Lower lobe of right lung (tissue), 2 donors: ENCODE measurements at regions not wholly inside any gene's neighbourhood (a gene's known extent, or its start where the extent isn't known, plus 50 kb on each side); places are given as distances from the start of the nearest gene placed in this dataset.
A peak's percentile ranks its signal among the peaks of the same experiment; 100 is the strongest.

Experiments used
- ATAC-seq, 2 donors: fragments of 200-7000 bp; cut with Tn5 transposase; one replicate each; pipeline ENCODE4 v1.9.1; 2020 to 2022; ENCODE audit warnings: mild to moderate bottlenecking in 2 of 2, moderate library complexity in 2 of 2
- DNase-seq: peaks from one replicate; pipeline ENCODE4 v3.0.0-alpha.2; 2020
- H3K27ac ChIP-seq: fragments of 200-600 bp; one replicate; pipeline ENCODE4 v1.8.0; 2022
- H3K27me3 ChIP-seq: fragments of 200-600 bp; one replicate; pipeline ENCODE4 v1.8.0; 2022; ENCODE audit warnings: low read depth
- H3K36me3 ChIP-seq: fragments of 200-600 bp; one replicate; pipeline ENCODE4 v1.8.0; 2022; ENCODE audit warnings: mild to moderate bottlenecking
- H3K4me1 ChIP-seq: fragments of 200-600 bp; one replicate; pipeline ENCODE4 v1.8.0; 2022
- H3K4me3 ChIP-seq: fragments of 200-600 bp; one replicate; pipeline ENCODE4 v1.8.0; 2022; ENCODE audit warnings: mild to moderate bottlenecking
- H3K9me3 ChIP-seq: fragments of 200-600 bp; one replicate; pipeline ENCODE4 v1.8.0; 2022
- intact Hi-C: fragments of 100-400 bp; cut with DNase I; formaldehyde crosslinking; loops from one replicate; pipeline ENCODE4 v1.11.0; 2022
- TF ChIP-seq, protein P1 (sequence below): fragments of 200-600 bp; IDR thresholded peaks from one replicate; pipeline ENCODE4 v1.8.0; 2022; ENCODE audit warnings: antibody characterized with exemption, mild to moderate bottlenecking
- donor health status: DM: no; HTN: yes; CAD: no; lungs with severe emphysema.

GRCh38 chr22:44632541-44633396 is 69.2 kb upstream of the PRR5 start:
- Histone ChIP-seq H3K27ac (no peak overlapping the region), H3K4me1 (no peaks in the 10 kb centered on the region), H3K9me3 (no peaks in the 10 kb centered on the region), H3K4me3 (no peak overlapping the region), H3K27me3 (no peaks in the 10 kb centered on the region), H3K36me3 (no peaks in the 10 kb centered on the region)
- ATAC-seq (peak in 1 of 2 donors; percentile 30), DNase-seq (no peak)
- TF ChIP-seq, protein P1, sequence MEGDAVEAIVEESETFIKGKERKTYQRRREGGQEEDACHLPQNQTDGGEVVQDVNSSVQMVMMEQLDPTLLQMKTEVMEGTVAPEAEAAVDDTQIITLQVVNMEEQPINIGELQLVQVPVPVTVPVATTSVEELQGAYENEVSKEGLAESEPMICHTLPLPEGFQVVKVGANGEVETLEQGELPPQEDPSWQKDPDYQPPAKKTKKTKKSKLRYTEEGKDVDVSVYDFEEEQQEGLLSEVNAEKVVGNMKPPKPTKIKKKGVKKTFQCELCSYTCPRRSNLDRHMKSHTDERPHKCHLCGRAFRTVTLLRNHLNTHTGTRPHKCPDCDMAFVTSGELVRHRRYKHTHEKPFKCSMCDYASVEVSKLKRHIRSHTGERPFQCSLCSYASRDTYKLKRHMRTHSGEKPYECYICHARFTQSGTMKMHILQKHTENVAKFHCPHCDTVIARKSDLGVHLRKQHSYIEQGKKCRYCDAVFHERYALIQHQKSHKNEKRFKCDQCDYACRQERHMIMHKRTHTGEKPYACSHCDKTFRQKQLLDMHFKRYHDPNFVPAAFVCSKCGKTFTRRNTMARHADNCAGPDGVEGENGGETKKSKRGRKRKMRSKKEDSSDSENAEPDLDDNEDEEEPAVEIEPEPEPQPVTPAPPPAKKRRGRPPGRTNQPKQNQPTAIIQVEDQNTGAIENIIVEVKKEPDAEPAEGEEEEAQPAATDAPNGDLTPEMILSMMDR, result no peak
- intact Hi-C loops, result no loop called here

DNA sequence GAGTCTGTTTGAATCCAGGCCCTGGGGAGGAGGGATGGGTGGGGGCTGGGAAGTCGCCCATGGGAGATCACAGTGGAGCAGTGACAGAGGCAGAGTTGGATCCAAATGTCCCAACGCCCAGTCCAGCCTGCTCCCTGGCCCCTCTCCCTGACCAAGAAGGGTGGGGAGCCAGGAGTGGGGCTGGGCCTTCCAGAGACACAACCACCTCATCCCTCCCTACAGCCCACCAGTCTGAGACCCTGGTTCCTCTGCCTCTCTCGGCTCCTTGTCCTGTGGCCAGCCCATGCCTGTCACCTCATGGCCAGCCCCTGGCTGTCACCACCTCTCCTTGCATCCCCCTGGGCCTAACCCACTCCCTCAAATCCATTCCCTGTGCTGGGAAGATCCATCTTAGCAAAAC is 71.2 kb upstream of the PRR5 start:
- ATAC-seq (no peak), DNase-seq (peak; percentile 22)
- TF ChIP-seq, protein P1, result no peak
- intact Hi-C loops, result no loop called here
- no peaks in the 10 kb centered on the region for H3K4me1 ChIP-seq
- H3K4me3 ChIP-seq, result no peak overlapping the region
- no peaks in the 10 kb centered on the region for H3K9me3 ChIP-seq
- H3K36me3 ChIP-seq, result no peaks in the 10 kb centered on the region
- no peak overlapping the region for H3K27ac ChIP-seq
- H3K27me3 ChIP-seq, result peaks cover 12% of the 10 kb centered on the region

- peak; percentile 38 for DNase-seq
- H3K4me1 ChIP-seq, result no peaks in the 10 kb centered on the region
- no peak overlapping the region for H3K4me3 ChIP-seq
- no peak for ATAC-seq
- H3K36me3 ChIP-seq, result no peaks in the 10 kb centered on the region
- intact Hi-C loops, result no loop called here
- H3K9me3 ChIP-seq, result no peaks in the 10 kb centered on the region
- TF ChIP-seq, protein P1, result no peak
- H3K27me3 ChIP-seq, result peaks cover 14% of the 10 kb centered on the region
- no peak overlapping the region for H3K27ac ChIP-seq
These were observed 73.2 kb upstream of the PRR5 start for GRCh38 chr22:44628835-44629234.

DNA sequence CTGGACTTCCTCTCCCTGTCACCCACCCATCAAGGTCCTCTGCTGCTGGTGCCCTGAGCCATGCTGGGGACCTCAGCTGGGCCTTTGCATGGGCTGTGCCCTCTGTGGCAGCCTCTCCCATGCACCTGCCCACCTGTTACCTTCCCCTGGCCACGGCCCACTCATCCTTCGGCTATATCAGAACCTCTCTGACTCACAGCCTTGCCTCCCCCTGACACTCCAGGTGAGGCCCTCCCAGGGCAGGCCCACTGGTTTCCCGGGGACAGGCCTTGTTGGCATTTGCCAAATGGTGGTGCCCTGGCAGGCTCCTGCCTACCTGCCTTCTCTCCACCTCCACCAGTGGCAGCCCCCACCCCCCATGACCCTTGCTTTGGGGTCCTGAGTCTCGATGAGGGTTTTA is 73.7 kb upstream of the PRR5 start:
- Histone ChIP-seq H3K4me3 (no peak overlapping the region), H3K27ac (no peak overlapping the region), H3K4me1 (no peaks in the 10 kb centered on the region), H3K36me3 (no peaks in the 10 kb centered on the region), H3K9me3 (no peaks in the 10 kb centered on the region), H3K27me3 (peaks cover 18% of the 10 kb centered on the region)
- intact Hi-C loops, result no loop called here
- TF ChIP-seq, protein P1, result no peak
- DNase-seq (peak; percentile 28), ATAC-seq (no peak)

- intact Hi-C loops, result no loop called here
- no peak overlapping the region for H3K27ac ChIP-seq
- no peaks in the 10 kb centered on the region for H3K36me3 ChIP-seq
- no peak for ATAC-seq
- H3K4me3 ChIP-seq, result no peak overlapping the region
- TF ChIP-seq, protein P1, result no peak
- H3K9me3 ChIP-seq, result no peaks in the 10 kb centered on the region
- H3K27me3 ChIP-seq, result peaks cover 18% of the 10 kb centered on the region
- H3K4me1 ChIP-seq, result no peaks in the 10 kb centered on the region
- DNase-seq, result no peak
These were observed 74.4 kb upstream of the PRR5 start for GRCh38 chr22:44627521-44628139.
